ENCODE measurements at regions not wholly inside any gene's neighbourhood (a gene's known extent, or its start where the extent isn't known, plus 50 kb on each side); places are given as distances from the start of the nearest gene placed in this dataset.

DNA sequence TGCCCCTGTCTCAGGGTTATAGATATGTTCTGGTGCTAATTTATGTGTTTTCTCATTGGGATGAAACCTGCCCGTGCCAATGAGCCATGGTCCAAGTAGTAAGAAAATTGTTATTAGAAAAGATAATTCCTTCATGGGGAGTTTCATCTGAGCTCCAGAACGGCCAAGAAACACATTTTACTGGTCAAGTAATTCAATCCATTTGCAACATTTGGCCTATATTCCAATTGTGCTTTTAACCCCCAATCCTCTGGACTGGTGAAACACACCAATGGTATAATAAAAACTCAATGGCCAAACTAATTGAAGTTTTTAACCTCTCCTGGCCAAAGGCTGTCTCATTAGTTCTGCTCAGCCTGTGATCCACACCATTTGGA lies 53.7 kb upstream of the XCR1 start:
- Histone ChIP-seq H3K4me1 (ENCODE audit: low read length) (peaks cover 15% of the 10 kb centered on the region), H3K4me3 (ENCODE audit: low read length) (no peak overlapping the region), H3K36me3 (replicated peaks; ENCODE audit: low read depth, low read length) (no peaks in the 10 kb centered on the region), H3K27me3 (ENCODE audit: low read depth, low read length) (peaks cover 41% of the 10 kb centered on the region), H3K9me3 (ENCODE audit: insufficient read depth, low read length) (no peaks in the 10 kb centered on the region), H3K4me2 (ENCODE audit: low read length) (no peak overlapping the region), H4K20me1 (ENCODE audit: insufficient read depth, low read length) (no peaks in the 10 kb centered on the region), H2AFZ (ENCODE audit: low read depth, low read length) (no peak overlapping the region), H3K9ac (ENCODE audit: low read length) (no peak overlapping the region), H3K27ac (ENCODE audit: low read length) (no peak overlapping the region), H3K79me2 (ENCODE audit: low read length) (no peaks in the 10 kb centered on the region)
- TF ChIP-seq CTCF (IDR thresholded peaks at IDR 0.05; ENCODE audit: low read depth, low read length) = no peak
- no peak for TF ChIP-seq EZH2phosphoT487 (IDR thresholded peaks at IDR 0.05; ENCODE audit: low read depth)

- no peak overlapping the region for H3K4me2 ChIP-seq (ENCODE audit: low read length)
- TF ChIP-seq CTCF (IDR thresholded peaks at IDR 0.05; ENCODE audit: low read depth, low read length) (no peak), EZH2phosphoT487 (IDR thresholded peaks at IDR 0.05; ENCODE audit: low read depth) (no peak)
- H4K20me1 ChIP-seq (ENCODE audit: insufficient read depth, low read length) = no peaks in the 10 kb centered on the region
Measured at GRCh38 chr3:46080124-46080968, 53.1 kb upstream of the XCR1 start.

DNA sequence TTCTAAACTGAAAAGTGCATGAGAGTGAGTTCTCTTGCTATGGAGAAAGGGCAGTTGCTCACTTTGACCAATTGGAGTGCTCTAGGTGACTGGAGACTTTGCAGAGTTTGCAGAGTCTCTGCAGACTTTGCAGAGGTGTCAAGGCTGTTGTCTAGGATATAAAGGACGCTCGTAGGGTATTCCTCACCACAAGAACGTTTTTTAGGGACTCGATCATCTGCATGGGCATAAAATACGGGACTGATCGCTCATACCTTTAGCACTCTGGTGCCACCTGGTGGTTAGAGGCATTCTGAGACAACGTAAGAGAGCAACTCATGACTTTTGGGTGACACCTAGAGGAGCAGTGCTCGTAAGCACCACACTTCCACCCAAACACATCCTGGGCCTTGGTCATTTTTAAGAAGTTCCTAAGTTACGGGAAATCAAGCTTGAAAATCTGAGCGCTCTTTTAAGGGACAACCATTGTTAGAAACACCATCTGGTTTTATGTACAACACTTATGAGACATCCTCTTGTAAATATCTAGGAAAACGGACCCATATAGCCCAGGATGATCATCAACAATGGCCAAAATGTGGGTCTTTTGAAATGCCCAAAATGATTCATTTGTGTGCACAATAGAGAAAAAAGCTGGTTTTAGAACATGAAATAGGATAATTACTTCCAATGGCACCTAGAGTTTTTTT lies 51.6 kb upstream of the XCR1 start:
- H3K27ac ChIP-seq (ENCODE audit: low read length) = no peak overlapping the region

More at GRCh38 chr3:46080124-46080968, 53.1 kb upstream of the XCR1 start:
- no peak overlapping the region for H3K4me3 ChIP-seq (ENCODE audit: low read length)
- peaks cover 41% of the 10 kb centered on the region for H3K27me3 ChIP-seq (ENCODE audit: low read depth, low read length)
- no peak overlapping the region for H3K9ac ChIP-seq (ENCODE audit: low read length)
- peaks cover 15% of the 10 kb centered on the region for H3K4me1 ChIP-seq (ENCODE audit: low read length)
- no peaks in the 10 kb centered on the region for H3K9me3 ChIP-seq (ENCODE audit: insufficient read depth, low read length)
- H3K36me3 ChIP-seq (replicated peaks; ENCODE audit: low read depth, low read length) = no peaks in the 10 kb centered on the region
- H3K79me2 ChIP-seq (ENCODE audit: low read length) = no peaks in the 10 kb centered on the region
- H3K27ac ChIP-seq (ENCODE audit: low read length) = no peak overlapping the region
- no peak overlapping the region for H2AFZ ChIP-seq (ENCODE audit: low read depth, low read length)

More for the DNA sequence above, 51.6 kb upstream of the XCR1 start:
- Histone ChIP-seq H3K9me3 (ENCODE audit: insufficient read depth, low read length) (no peaks in the 10 kb centered on the region), H2AFZ (ENCODE audit: low read depth, low read length) (peak overlapping the region; percentile 61; the same call in 1 of the 2 replicates), H3K79me2 (ENCODE audit: low read length) (no peaks in the 10 kb centered on the region), H3K4me3 (ENCODE audit: low read length) (peak overlapping the region; percentile 57), H4K20me1 (ENCODE audit: insufficient read depth, low read length) (no peaks in the 10 kb centered on the region), H3K36me3 (replicated peaks; ENCODE audit: low read depth, low read length) (no peaks in the 10 kb centered on the region), H3K9ac (ENCODE audit: low read length) (no peak overlapping the region), H3K4me1 (ENCODE audit: low read length) (peaks cover 15% of the 10 kb centered on the region), H3K27me3 (ENCODE audit: low read depth, low read length) (peaks cover 35% of the 10 kb centered on the region), H3K4me2 (ENCODE audit: low read length) (peak overlapping the region; percentile 78)
- peak; percentile 100 for TF ChIP-seq CTCF (IDR thresholded peaks at IDR 0.05; ENCODE audit: low read depth, low read length)
- no peak for TF ChIP-seq EZH2phosphoT487 (IDR thresholded peaks at IDR 0.05; ENCODE audit: low read depth)

Measured in OCI-LY3 (cell line).